GM21576 (cell line): ENCODE measurements at regions not wholly inside any gene's neighbourhood (a gene's known extent, or its start where the extent isn't known, plus 50 kb on each side); places are given as distances from the start of the nearest gene placed in this dataset.
"Not testable (repeated sequence)": the region's sequence is repeated elsewhere in the genome, so short reads cannot be mapped to it uniquely, and the experiment has no call there.

Source experiments
- ATAC-seq: cut with Tn5 transposase; IDR thresholded peaks from one replicate; pipeline ENCODE4 v1.9.1; 2021; ENCODE audit warnings: mild to moderate bottlenecking, moderate library complexity; ENCODE audit not compliant: unreplicated experiment

DNA sequence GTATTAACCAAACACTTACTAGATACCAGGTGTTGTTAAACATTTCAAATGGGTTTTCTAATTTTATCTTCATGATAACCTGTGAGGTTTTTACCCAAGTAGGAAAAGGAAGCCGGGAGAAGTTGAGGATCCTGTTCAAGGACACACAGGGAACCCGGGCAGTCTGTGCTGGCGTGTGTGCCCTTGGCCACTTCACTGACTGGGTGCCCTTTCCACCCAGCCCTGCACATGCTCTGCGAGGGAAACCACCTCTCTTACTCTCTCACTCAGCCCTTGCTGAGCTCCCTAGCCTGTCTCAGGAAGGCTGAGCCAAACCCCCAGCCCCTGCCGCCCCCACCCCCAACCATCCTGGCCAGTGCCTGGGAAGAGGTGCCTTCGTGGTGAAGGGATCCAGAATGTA lies 51.8 kb downstream of the TEX44 start:
- ATAC-seq, result no peak

GRCh38 chr2:231646476-231646875 lies 53.8 kb downstream of the TEX44 start:
- ATAC-seq, result no peak

DNA sequence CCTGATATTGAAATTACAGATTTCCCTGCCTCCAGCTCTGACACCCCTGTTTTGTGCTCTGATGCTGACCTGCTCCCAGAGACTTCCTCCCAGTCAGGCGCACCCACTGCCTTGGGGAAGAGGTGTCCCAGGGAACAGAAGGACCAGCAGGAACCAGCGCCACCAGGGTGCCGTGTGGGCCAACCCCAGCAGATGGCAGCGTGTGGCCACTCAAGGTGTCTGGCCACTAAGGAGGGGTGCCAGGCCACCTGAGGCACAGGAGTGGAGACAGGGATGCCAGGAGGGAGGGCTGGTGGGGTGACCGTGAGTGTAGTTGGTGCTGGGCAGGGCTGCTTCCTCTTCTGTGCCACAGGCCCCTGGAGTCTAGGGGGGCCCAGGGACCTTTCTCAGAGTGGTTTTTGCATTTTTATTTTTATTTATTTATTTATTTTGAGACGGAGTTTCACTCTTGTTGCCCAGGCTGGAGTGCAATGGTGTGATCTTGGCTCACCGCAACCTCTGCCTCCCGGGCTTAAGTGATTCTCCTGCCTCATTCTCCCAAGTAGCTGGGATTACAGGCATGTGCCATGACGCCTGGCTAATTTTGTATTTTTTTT lies 56.0 kb downstream of the TEX44 start:
- ATAC-seq, result peak; percentile 55

DNA sequence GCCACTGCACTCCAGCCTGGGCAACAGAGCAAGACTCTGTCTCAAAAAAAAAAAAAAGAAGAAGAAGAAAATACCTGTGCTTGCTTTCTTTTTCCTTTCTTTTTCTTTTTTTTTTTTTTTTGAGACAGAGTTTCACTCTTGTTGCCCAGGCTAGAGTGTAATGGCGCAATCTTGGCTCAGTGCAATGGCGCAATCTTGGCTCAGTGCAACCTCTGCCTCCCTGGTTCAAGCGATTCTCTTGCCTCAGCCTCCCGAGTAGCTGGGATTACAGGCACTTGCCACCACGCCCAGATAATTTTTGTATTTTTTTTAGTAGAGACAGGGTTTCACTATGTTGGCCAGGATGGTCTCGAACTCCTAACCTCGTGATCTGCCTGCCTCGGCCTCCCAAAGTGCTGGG lies 56.8 kb upstream of the PTMA start:
- not testable (repeated sequence) for ATAC-seq

DNA sequence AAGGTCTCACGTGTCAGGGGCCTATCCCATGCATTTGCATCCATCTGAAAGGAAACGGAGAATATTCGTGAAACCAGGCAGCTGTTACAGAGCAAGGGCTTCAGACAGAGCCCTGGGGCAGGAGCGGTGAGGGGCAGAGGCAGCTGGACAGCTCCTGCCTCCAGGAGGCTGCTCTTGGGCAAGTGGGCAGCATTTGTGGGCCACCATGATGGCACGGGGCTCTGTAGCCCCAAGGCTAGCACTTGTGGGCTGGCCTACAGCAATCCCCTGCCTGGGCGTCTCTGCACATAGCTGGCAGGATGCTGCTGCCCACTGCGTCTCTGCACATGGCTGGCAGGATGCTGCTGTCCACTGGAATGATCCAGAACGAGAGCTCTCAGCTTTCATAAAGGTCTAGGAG lies 52.8 kb upstream of the PTMA start:
- ATAC-seq, result no peak

DNA sequence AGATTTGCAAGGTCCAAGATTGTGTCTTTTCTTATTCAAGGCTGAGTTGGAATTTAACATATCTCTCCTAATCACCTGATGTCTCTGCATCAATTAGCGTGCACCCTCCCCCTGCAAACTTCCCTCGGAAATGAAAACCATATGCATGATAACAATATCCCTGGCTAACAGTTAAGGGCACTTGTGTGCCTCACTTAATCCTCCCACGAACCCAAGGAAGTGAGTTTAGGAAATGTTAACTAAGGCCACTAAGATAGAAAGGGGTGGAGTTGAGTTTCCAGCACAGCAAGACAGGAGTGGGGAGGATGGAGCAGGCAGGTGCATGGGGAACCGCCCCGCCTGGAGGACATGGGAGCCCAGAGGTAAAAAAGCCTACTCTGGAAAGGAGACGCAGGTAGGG lies 52.4 kb upstream of the PTMA start:
- no peak for ATAC-seq
